Stimulated activated naive CD8-positive, alpha-beta T cell treated with anti-CD3 and anti-CD28 coated beads, Interleukin-15, amount 100 ng/mL, for 72 hours (primary cell): ENCODE measurements at regions not wholly inside any gene's neighbourhood (a gene's known extent, or its start where the extent isn't known, plus 50 kb on each side); places are given as distances from the start of the nearest gene placed in this dataset.
A peak's percentile ranks its signal among the peaks of the same experiment; 100 is the strongest.

Experiments
- ATAC-seq: fragments of 150-1000 bp; cut with Tn5 transposase; 2 replicates; pipeline ENCODE4 v1.10.0; 2021; ENCODE audit warnings: mild to moderate bottlenecking, moderate library complexity
- DNase-seq, 2 donors: peaks; one replicate each; pipeline ENCODE4 v3.0.0; 2021 to 2022
- H3K27ac Mint-ChIP-seq, 2 donors: one replicate each; pipeline ENCODE4 v1.8.0; 2022; ENCODE audit warnings: mild to moderate bottlenecking in 2 of 2, mixed read lengths in 2 of 2, moderate library complexity in 2 of 2
- H3K27me3 Mint-ChIP-seq: one replicate; pipeline ENCODE4 v1.8.0; 2022; ENCODE audit warnings: mixed read lengths
- H3K4me1 Mint-ChIP-seq: one replicate; pipeline ENCODE4 v1.8.0; 2022; ENCODE audit warnings: mild to moderate bottlenecking, mixed read lengths
- H3K4me3 Mint-ChIP-seq, 2 donors: one replicate each; pipeline ENCODE4 v1.8.0; 2022; ENCODE audit warnings: mild to moderate bottlenecking in 2 of 2, mixed read lengths in 2 of 2, moderate library complexity in 1 of 2
- H3K9me3 Mint-ChIP-seq, 2 donors: one replicate each; pipeline ENCODE4 v1.8.0; 2022; ENCODE audit warnings: mixed read lengths in 2 of 2

DNA sequence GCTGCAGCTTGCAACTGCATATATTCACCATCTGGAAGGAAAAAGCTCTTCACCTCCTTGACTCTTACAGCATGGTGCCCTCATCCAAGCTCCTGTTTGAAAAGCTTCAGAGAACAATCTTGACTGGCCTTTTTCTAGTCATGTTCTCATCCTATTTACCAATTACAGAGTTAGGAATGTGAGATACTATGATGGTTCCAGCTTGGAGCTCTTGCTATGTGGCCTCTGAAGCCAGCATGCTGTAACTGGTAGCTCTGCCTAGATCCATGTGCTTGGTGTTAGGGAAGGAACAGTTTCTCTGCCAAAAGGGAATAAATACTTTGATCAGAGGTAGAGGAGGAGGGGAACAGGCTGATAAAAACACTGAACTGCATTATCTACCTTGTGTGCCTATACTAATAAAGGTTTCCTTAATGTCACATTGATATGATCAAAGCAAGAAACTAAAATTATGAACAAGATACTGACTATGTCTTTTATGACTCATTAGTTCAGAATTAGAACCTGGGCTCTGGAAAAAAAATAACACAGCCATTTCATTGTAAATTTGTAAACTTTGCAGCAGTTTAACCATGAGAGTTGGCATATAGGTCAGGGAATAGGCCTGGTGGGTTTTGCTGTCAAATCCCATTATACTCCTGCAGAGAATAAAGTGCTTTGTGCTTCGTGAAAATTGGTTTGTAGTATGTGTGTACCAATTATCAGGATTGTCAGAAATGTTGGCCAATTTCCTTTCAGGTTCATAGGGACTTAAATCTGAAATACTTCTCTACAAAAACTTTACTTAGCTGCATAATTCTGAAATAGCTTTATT lies 92.7 kb downstream of the LEPR start:
- DNase-seq: no peak
- no peak overlapping the region for H3K27ac Mint-ChIP-seq
- no peak for ATAC-seq
- no peaks in the 10 kb centered on the region for H3K9me3 Mint-ChIP-seq
- no peaks in the 10 kb centered on the region for H3K27me3 Mint-ChIP-seq
- no peaks in the 10 kb centered on the region for H3K4me1 Mint-ChIP-seq
- H3K4me3 Mint-ChIP-seq: no peak overlapping the region

DNA sequence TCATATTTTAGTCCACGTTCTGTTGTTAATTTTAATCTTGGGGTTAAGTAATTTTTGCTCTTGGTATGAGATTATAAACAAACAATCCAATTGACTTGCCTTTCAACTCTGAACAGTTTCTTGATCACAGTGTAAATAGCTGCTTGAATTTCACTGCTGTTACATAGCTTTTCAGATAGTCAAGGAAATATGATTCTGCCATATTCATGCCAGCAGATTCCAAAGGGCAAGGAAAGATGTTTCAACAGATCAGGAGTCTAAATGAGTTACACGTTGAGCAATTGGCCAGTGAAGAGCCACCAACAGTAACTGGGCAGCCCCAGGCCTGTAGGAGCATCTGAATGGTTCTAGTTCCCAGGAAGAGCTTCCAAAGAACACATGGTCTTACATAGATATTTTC lies 93.6 kb downstream of the LEPR start:
- no peak for ATAC-seq
- no peak overlapping the region for H3K4me3 Mint-ChIP-seq
- DNase-seq: no peak
- H3K4me1 Mint-ChIP-seq: no peaks in the 10 kb centered on the region
- no peaks in the 10 kb centered on the region for H3K27me3 Mint-ChIP-seq
- H3K9me3 Mint-ChIP-seq: no peaks in the 10 kb centered on the region
- no peak overlapping the region for H3K27ac Mint-ChIP-seq

DNA sequence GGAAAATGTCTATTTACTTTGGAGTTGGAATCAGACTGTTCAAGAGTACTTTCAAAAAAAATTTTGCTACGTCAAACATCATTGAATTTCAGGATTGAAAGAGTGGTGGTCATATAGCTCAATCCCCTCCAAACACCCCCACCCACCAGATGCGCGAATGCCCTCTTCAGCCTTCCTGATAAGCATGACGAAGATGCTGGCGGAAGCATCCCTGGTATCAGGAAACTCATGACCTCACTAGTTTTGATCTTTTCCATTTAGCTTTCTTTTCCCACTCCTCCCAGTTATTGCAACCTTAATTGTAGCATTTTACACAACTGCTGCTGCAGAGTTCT lies 104.4 kb downstream of the LEPR start:
- peaks cover 44% of the 10 kb centered on the region for H3K27me3 Mint-ChIP-seq
- H3K27ac Mint-ChIP-seq: no peak overlapping the region
- peaks cover 6% of the 10 kb centered on the region for H3K4me1 Mint-ChIP-seq
- H3K4me3 Mint-ChIP-seq: peak overlapping the region; percentile 9 to 33
- H3K9me3 Mint-ChIP-seq: no peaks in the 10 kb centered on the region
- DNase-seq (no peak), ATAC-seq (no peak)

DNA sequence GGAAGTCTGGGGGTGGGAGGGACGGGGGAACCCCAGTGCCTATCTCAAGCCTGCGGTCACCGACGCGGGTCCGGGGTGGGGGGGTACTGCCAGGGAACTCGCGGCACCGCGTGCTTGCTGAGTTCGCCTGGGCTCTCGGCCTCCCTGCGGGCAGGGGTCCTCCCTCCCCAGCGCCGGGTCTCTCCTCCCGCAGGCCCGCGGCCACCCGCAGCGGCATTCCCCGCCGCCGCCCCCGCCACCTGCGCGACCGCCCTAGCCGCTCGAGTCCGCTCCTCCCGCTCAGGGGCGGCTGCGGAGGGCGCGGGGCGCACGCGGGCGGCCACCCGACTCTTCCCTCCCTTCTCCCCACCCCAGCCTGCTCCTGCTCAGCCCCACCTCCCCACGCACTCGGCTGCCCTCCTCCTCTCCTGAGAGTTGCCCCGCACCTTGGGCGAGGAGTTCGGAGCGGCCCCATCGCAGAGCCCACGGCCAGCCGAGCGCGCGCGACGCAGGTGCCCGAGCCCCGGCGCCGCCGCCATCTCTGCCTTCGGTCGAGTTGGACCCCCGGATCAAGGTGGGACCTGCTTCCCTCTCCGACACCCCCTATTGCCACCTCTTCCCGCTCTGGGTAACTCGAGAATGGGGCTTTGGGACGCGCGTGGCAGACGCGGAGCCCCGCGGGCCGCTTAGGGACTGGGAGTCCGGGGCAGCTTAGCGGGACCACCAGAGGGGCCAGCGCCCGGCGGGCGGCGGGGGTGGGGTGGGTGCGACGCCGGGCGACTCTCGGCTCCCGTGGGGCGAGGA lies 105.0 kb downstream of the LEPR start:
- H3K9me3 Mint-ChIP-seq: no peaks in the 10 kb centered on the region
- H3K4me1 Mint-ChIP-seq: peaks cover 6% of the 10 kb centered on the region
- DNase-seq (peak in 1 of 2 donors; percentile 2), ATAC-seq (peak; percentile 66)
- peak overlapping the region; percentile 33 to 52 for H3K4me3 Mint-ChIP-seq
- H3K27ac Mint-ChIP-seq: no peak overlapping the region
- peaks cover 46% of the 10 kb centered on the region for H3K27me3 Mint-ChIP-seq

DNA sequence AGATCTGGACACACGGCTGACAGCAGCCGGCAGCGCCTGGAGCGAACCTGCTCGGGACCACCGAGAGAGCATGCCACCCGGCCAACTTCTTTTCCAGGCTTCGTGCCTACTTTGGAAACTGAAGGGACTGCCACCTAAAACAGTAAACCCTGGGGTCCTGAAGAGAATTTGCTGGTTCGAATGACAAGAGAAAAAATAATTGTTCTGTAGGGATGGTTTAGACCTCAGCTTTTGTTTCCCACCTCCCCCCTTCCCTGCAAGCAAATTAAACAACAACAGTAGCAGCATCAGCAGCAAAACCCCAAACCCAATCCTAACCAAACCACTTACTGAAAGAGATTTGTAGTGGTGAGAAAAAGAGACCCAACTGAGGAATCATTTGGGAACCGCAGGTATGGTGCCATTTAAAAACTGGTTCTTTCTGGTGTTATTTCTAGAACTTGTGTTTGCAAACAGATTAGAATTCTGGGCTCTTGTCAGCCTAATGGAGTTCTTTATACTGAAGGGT lies 105.6 kb downstream of the LEPR start:
- Mint-ChIP-seq H3K9me3 (no peaks in the 10 kb centered on the region), H3K4me1 (peaks cover 6% of the 10 kb centered on the region), H3K27ac (no peak overlapping the region), H3K27me3 (peaks cover 46% of the 10 kb centered on the region), H3K4me3 (no peak overlapping the region)
- ATAC-seq (no peak), DNase-seq (no peak)

DNA sequence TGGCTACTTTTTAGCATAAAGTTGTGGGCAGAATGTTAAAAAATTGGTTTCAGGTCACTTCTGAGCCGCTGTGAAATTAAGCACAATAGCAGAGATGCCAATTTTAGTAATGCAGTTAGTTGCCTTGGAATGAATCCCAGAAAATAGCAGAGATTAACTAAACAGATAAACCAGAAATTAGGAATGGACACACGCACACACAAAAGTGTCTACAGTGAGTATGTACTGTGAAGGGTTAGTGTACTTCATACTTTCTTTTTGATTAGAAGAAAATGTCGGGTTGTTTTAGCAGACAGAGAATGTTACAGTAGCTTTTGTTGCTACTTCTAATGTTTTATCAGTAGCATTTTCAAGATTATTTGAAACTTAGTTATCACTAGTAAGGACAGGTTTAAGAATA lies 106.7 kb downstream of the LEPR start:
- peaks cover 6% of the 10 kb centered on the region for H3K4me1 Mint-ChIP-seq
- peaks cover 0 to 4% of the 10 kb centered on the region in 2 donors for H3K9me3 Mint-ChIP-seq
- no peak for DNase-seq
- no peak overlapping the region for H3K4me3 Mint-ChIP-seq
- ATAC-seq: no peak
- peaks cover 46% of the 10 kb centered on the region for H3K27me3 Mint-ChIP-seq
- no peak overlapping the region for H3K27ac Mint-ChIP-seq

DNA sequence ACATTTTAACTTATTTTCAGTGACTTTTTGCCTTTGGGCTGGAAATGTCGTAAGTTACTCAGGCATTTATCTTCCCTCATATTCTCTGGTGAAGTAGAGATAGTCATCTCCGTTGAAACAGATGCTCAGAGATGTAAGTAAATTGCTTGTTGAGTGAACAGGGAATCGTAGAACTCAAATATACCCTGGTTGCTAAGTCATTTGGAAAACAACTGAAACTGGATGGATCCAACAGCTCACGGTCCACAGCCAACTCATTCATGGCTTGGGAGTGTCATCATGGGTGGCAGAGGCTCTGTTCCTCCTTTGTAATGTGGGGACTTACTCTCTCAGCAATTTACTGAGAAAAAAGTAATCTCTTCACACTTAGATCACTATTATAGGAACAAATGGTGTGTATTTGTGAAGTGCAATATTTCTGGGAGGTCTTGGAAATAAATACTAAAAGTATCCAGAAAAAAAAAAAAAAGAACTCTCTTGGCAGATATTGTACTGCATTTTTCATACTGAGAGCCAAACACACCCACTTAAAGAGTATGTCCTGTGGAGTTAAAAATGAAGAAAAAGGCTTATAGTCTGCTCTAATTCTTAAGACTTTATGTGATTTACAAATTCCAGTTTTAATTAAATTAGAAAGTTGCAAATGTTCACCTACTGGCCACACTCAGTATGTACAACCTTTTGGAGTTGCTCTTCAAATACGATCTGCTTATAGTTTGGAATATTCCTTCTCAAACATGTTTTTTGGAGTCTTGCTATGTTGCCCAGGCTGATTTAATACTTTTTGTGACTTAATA lies 107.4 kb downstream of the LEPR start:
- H3K9me3 Mint-ChIP-seq: peaks cover 0 to 4% of the 10 kb centered on the region in 2 donors
- peaks cover 46% of the 10 kb centered on the region for H3K27me3 Mint-ChIP-seq
- no peak overlapping the region for H3K4me3 Mint-ChIP-seq
- DNase-seq: no peak
- no peak overlapping the region for H3K27ac Mint-ChIP-seq
- no peak for ATAC-seq
- H3K4me1 Mint-ChIP-seq: peaks cover 6% of the 10 kb centered on the region

DNA sequence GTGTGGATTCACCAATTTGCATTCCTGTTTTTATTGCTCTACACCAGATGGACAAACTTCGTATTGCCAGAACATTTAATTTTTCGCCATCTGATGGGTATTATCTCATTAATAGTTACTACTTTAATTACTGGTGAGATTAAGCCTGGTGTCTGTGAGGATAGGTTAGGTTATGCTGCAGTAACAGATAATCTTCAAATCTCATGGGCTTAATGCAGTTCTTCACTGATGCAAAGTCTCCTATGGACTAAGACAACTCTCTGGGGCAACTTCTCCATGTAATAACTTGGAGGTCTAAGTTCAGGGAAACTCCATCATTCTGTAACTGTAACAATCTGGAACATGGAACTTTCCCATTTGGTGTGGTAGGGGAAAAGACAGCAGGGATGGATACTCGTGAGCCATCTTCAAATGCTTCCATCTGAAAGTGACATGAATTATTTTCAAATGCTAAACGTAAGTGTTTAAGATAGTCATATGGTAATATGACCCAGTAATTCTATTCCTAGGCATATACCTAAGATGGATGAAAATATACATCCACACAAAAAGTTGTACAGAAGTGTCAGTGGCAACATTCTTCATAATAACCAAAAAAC lies 111.6 kb downstream of the LEPR start:
- H3K9me3 Mint-ChIP-seq: peaks cover 0 to 4% of the 10 kb centered on the region in 2 donors

DNA sequence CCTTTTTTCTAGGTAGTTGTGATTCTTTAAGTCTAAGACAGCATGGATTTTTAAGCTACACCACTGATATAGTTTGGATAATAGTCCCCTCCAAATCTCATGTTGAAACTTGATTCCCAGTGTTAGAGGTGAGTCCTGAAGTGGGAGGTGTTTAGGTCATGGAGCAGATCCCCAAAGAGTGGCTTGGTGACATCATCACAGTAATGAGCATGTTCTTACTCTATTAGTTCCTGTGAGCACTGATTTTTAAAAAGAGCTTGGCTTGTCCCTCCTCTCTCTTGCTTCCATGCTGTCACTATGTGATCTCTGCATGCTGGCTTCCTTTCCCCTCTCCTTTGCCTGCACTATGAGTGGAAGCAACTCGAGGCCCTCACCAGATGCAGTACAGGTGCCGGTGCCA lies 115.5 kb downstream of the LEPR start:
- H3K4me3 Mint-ChIP-seq: no peak overlapping the region
- H3K4me1 Mint-ChIP-seq: no peaks in the 10 kb centered on the region
- H3K9me3 Mint-ChIP-seq: peaks cover 0 to 4% of the 10 kb centered on the region in 2 donors
- ATAC-seq (no peak), DNase-seq (no peak)
- H3K27ac Mint-ChIP-seq: no peak overlapping the region
- no peaks in the 10 kb centered on the region for H3K27me3 Mint-ChIP-seq

More for the DNA sequence above, 111.6 kb downstream of the LEPR start:
- Mint-ChIP-seq H3K4me3 (no peak overlapping the region), H3K27me3 (peaks cover 15% of the 10 kb centered on the region), H3K27ac (no peak overlapping the region), H3K4me1 (no peaks in the 10 kb centered on the region)
- ATAC-seq (no peak), DNase-seq (no peak)

DNA sequence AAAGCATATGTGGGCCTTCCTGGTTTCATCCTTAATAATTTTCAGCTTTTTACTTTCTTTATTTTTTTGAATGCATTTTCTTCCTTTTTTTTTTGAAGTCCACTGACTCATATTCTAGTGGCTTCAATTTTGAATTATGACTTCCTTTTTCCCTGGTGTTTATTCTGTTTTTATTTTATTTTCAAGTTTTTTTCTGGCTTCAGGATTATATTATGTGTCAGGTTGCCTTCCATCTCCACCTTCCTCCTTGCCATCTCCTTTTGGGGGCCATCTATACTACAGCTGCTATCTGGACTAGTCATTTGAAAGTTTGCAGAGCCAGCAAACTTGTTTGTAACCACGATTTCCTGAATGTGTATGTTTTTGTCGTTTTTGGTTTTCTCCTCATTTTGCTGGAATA lies 117.6 kb downstream of the LEPR start:
- H3K27ac Mint-ChIP-seq: no peak overlapping the region
- peaks cover 0 to 4% of the 10 kb centered on the region in 2 donors for H3K9me3 Mint-ChIP-seq
- ATAC-seq: no peak
- DNase-seq: no peak
- H3K27me3 Mint-ChIP-seq: no peaks in the 10 kb centered on the region
- no peaks in the 10 kb centered on the region for H3K4me1 Mint-ChIP-seq
- no peak overlapping the region for H3K4me3 Mint-ChIP-seq

DNA sequence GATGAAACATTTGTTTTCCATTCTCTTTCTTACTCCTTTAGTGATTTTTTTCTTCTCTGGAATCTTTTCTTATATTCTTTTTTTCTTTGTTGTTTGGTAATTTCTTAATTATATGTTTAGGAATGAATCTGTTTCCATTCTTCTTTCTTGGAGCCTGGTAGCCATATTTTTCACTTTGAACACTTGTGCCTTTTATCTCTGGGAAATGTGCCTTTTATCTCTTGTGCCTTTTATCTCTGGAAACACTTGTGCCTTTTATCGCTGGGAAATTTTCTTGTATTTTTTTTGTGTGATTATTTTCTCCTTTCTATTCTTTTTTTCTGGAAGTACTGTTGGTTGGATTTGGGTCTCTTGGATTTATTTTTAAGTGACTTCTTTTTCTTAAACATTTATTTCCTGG lies 118.2 kb downstream of the LEPR start:
- no peak overlapping the region for H3K4me3 Mint-ChIP-seq
- no peaks in the 10 kb centered on the region for H3K27me3 Mint-ChIP-seq
- no peak overlapping the region for H3K27ac Mint-ChIP-seq
- H3K9me3 Mint-ChIP-seq: peaks cover 0 to 7% of the 10 kb centered on the region in 2 donors
- ATAC-seq (no peak), DNase-seq (no peak)
- no peaks in the 10 kb centered on the region for H3K4me1 Mint-ChIP-seq

DNA sequence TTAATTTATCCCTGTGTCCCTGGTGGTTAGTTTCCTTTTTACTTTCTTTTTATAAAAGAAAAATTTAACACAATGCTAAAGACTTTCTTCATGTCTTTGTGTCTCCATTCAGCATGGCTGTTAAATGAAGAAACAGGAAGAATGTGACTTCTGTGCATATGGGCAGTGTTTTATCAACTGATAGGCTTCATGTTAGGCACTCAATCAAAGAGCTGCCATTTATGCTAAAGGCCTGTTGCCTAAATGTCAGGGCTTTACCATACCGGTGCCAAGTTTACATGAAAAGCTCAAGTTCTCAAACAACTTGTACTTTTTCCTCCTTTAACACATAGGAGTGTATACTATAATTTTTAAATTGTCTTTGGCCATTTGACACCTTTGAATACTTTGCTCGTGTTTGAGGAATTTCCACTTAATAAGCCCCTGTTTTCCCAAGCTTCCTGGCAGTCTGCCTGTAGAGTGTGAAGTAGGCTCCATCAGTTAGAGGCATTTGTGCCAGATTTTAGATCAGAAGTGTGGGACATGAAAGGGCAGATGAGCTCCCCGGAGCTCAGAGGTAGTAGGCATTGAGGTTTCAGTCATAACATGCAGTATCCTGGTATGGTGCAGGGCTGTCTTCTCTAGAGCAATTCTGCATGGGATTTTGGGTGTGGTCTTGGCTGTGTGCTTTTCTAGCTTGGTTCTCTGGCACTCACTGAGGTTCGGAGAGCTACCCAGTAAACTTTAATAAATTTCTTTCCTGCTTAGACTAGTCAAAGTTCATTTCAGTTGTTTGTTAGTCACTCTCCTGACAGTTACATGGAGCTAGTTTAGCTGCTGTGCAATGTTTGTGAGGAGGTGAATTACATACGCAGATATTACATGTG lies 119.0 kb downstream of the LEPR start:
- peaks cover 0 to 7% of the 10 kb centered on the region in 2 donors for H3K9me3 Mint-ChIP-seq
- ATAC-seq (no peak), DNase-seq (no peak)
- no peaks in the 10 kb centered on the region for H3K4me1 Mint-ChIP-seq
- H3K4me3 Mint-ChIP-seq: no peak overlapping the region
- H3K27me3 Mint-ChIP-seq: no peaks in the 10 kb centered on the region
- H3K27ac Mint-ChIP-seq: no peak overlapping the region

DNA sequence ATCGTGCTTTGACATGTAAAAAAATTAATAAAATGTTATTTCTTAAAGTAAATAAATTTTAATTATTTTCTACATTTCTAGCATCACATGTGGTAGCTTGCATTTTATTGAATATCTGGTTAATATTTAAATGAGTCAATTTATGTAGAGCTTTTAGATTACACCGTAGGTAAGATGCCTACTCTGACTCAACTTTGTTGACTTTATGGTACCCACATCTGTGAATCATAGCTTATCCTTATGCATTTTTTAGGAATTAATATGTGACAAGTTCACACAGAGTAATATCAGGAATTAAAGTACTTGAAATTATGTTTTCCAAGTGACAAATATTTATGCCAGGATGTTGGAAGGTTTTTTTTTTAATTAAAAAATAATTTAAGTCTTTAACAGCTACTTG lies 120.7 kb downstream of the LEPR start:
- H3K4me3 Mint-ChIP-seq: no peak overlapping the region
- no peak for DNase-seq
- ATAC-seq: no peak
- H3K9me3 Mint-ChIP-seq: peaks cover 0 to 7% of the 10 kb centered on the region in 2 donors
- H3K4me1 Mint-ChIP-seq: no peaks in the 10 kb centered on the region
- no peak overlapping the region for H3K27ac Mint-ChIP-seq
- no peaks in the 10 kb centered on the region for H3K27me3 Mint-ChIP-seq

DNA sequence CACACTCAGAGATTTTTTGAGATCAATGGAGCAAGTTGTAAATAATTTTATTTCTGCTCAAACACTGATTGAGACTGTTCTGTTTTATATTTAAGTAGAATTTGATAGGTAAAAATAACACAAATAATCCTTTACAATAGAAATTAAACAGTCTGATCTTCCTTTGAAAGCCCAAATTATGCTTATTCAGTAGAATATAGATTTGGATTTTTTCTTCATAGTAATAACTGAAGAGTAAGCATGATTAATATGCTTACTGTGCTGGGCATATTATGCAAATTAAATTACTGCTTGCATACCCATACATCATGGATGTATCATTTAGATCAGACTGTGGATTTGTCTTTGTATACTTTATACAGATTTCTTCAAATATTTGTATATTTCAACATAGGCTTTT lies 121.4 kb downstream of the LEPR start:
- Mint-ChIP-seq H3K27me3 (no peaks in the 10 kb centered on the region), H3K4me1 (no peaks in the 10 kb centered on the region), H3K27ac (no peak overlapping the region), H3K9me3 (peaks cover 0 to 7% of the 10 kb centered on the region in 2 donors), H3K4me3 (no peak overlapping the region)
- ATAC-seq (no peak), DNase-seq (no peak)
